ENCODE measurements at regions not wholly inside any gene's neighbourhood (a gene's known extent, or its start where the extent isn't known, plus 50 kb on each side); places are given as distances from the start of the nearest gene placed in this dataset.
"Not testable (repeated sequence)": the region's sequence is repeated elsewhere in the genome, so short reads cannot be mapped to it uniquely, and the experiment has no call there.

DNA sequence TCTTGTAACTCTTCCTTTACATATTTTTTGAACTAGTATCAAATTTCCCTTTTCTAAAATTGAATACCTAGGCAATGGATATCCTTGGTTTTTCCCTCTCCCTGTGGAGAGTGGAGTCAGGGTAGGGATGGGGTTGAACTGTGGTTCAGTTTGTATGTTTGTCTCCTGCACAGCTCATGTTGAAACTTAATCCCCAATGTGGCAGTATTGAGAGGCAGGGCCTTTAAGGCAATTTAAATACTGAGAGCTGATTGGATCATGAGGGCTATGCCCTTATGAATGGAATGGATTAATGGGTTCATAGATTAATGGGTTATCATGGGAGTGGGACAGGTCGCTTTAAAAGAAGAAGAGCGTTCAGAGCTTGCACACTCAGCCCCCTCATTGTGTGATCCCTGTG lies 127.2 kb upstream of the RGS6 start:
- no peak overlapping the region for H2AFZ ChIP-seq
- no peak for ATAC-seq
- Mint-ChIP-seq H3K9me3 (peaks cover under 1% of the 10 kb centered on the region; the same call in 2 of the 3 replicates), H3K4me3 (no peak overlapping the region), H3K4me1 (peaks cover 16% of the 10 kb centered on the region; the same call in 2 of the 3 replicates), H3K27me3 (ENCODE audit: insufficient read depth, low read depth, poor library complexity) (peaks cover 2% of the 10 kb centered on the region), H3K27ac (no peak overlapping the region), H3K36me3 (ENCODE audit: low read depth) (no peaks in the 10 kb centered on the region)
- TF ChIP-seq, protein P1, sequence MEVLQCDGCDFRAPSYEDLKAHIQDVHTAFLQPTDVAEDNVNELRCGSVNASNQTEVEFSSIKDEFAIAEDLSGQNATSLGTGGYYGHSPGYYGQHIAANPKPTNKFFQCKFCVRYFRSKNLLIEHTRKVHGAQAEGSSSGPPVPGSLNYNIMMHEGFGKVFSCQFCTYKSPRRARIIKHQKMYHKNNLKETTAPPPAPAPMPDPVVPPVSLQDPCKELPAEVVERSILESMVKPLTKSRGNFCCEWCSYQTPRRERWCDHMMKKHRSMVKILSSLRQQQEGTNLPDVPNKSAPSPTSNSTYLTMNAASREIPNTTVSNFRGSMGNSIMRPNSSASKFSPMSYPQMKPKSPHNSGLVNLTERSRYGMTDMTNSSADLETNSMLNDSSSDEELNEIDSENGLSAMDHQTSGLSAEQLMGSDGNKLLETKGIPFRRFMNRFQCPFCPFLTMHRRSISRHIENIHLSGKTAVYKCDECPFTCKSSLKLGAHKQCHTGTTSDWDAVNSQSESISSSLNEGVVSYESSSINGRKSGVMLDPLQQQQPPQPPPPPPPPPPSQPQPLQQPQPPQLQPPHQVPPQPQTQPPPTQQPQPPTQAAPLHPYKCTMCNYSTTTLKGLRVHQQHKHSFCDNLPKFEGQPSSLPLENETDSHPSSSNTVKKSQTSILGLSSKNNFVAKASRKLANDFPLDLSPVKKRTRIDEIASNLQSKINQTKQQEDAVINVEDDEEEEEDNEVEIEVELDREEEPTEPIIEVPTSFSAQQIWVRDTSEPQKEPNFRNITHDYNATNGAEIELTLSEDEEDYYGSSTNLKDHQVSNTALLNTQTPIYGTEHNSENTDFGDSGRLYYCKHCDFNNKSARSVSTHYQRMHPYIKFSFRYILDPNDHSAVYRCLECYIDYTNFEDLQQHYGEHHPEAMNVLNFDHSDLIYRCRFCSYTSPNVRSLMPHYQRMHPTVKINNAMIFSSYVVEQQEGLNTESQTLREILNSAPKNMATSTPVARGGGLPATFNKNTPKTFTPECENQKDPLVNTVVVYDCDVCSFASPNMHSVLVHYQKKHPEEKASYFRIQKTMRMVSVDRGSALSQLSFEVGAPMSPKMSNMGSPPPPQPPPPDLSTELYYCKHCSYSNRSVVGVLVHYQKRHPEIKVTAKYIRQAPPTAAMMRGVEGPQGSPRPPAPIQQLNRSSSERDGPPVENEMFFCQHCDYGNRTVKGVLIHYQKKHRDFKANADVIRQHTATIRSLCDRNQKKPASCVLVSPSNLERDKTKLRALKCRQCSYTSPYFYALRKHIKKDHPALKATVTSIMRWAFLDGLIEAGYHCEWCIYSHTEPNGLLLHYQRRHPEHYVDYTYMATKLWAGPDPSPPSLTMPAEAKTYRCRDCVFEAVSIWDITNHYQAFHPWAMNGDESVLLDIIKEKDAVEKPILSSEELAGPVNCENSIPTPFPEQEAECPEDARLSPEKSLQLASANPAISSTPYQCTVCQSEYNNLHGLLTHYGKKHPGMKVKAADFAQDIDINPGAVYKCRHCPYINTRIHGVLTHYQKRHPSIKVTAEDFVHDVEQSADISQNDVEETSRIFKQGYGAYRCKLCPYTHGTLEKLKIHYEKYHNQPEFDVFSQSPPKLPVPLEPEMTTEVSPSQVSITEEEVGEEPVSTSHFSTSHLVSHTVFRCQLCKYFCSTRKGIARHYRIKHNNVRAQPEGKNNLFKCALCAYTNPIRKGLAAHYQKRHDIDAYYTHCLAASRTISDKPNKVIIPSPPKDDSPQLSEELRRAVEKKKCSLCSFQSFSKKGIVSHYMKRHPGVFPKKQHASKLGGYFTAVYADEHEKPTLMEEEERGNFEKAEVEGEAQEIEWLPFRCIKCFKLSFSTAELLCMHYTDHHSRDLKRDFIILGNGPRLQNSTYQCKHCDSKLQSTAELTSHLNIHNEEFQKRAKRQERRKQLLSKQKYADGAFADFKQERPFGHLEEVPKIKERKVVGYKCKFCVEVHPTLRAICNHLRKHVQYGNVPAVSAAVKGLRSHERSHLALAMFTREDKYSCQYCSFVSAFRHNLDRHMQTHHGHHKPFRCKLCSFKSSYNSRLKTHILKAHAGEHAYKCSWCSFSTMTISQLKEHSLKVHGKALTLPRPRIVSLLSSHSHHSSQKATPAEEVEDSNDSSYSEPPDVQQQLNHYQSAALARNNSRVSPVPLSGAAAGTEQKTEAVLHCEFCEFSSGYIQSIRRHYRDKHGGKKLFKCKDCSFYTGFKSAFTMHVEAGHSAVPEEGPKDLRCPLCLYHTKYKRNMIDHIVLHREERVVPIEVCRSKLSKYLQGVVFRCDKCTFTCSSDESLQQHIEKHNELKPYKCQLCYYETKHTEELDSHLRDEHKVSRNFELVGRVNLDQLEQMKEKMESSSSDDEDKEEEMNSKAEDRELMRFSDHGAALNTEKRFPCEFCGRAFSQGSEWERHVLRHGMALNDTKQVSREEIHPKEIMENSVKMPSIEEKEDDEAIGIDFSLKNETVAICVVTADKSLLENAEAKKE (CRISPR knock-in tag; IDR thresholded peaks at IDR 0.05) = no peak
- no peak for TF ChIP-seq EZH2 (IDR thresholded peaks at IDR 0.05; ENCODE audit: low read depth, unreplicated experiment)
- TF ChIP-seq, protein P2, sequence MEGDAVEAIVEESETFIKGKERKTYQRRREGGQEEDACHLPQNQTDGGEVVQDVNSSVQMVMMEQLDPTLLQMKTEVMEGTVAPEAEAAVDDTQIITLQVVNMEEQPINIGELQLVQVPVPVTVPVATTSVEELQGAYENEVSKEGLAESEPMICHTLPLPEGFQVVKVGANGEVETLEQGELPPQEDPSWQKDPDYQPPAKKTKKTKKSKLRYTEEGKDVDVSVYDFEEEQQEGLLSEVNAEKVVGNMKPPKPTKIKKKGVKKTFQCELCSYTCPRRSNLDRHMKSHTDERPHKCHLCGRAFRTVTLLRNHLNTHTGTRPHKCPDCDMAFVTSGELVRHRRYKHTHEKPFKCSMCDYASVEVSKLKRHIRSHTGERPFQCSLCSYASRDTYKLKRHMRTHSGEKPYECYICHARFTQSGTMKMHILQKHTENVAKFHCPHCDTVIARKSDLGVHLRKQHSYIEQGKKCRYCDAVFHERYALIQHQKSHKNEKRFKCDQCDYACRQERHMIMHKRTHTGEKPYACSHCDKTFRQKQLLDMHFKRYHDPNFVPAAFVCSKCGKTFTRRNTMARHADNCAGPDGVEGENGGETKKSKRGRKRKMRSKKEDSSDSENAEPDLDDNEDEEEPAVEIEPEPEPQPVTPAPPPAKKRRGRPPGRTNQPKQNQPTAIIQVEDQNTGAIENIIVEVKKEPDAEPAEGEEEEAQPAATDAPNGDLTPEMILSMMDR (conservative IDR thresholded peaks at IDR 0.05; ENCODE audit: low read depth in 2 of 2) = no peak
- no peaks in the 10 kb centered on the region for H3K9me2 ChIP-seq (ENCODE audit: insufficient read depth)
- no peaks in the 10 kb centered on the region for H3K36me3 ChIP-seq (ENCODE audit: insufficient read depth)
- no peak for DNase-seq (ENCODE audit: low spot score)
- H3K79me2 ChIP-seq (replicated peaks; ENCODE audit: insufficient read depth) = no peaks in the 10 kb centered on the region
- H3K4me3 ChIP-seq = no peak overlapping the region
- H3F3A ChIP-seq (replicated peaks; ENCODE audit: low read depth) = no peaks in the 10 kb centered on the region
- H3K4me2 ChIP-seq = no peak overlapping the region
- no peaks in the 10 kb centered on the region for H4K20me1 ChIP-seq (replicated peaks; ENCODE audit: insufficient read depth)
- no peaks in the 10 kb centered on the region for H3K27me3 ChIP-seq (ENCODE audit: insufficient read depth)
- H3K4me1 ChIP-seq (ENCODE audit: insufficient read depth) = peaks cover 8% of the 10 kb centered on the region
- H3K27ac ChIP-seq (ENCODE audit: low read depth) = no peak overlapping the region

DNA sequence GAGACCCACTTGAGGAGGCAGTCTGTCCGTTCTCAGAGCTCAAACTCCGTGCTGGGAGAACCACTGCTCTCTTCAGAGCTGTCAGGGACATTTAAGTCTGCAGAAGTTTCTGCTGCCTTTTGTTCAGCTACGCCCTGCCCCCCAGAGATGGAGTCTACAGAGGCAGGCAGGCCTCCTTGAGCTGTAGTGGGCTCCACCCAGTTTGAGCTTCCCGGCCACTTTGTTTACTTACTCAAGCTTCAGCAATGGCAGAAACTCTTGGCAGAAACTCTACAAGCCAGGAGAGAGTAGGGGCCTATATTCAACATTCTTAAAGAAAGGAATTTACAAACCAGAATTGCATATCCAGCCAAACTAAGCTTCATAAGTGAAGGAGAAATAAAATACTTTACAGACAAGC lies 125.2 kb upstream of the RGS6 start:
- H3K4me1 Mint-ChIP-seq = peaks cover 16% of the 10 kb centered on the region; the same call in 2 of the 3 replicates

DNA sequence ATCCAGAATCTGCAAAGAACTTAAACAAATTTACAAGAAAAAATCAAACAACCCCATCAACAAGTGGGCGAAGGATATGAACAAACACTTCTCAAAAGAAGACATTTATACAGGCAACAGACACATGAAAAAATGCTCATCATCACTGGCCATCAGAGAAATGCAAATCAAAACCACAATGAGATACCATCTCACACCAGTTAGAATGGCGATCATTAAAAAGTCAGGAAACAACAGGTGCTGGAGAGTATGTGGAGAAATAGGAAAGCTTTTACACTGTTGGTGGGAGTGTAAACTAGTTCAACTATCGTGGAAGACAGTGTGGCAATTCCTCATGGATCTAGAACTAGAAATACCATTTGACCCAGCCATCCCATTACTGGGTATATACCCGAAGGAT lies 121.4 kb upstream of the RGS6 start:
- not testable (repeated sequence) for DNase-seq (ENCODE audit: low spot score); H3K36me3 ChIP-seq (ENCODE audit: insufficient read depth); H3K36me3 Mint-ChIP-seq (ENCODE audit: low read depth); H3K4me1 Mint-ChIP-seq; H4K20me1 ChIP-seq (replicated peaks; ENCODE audit: insufficient read depth); ATAC-seq; H2AFZ ChIP-seq; H3K27me3 ChIP-seq (ENCODE audit: insufficient read depth); H3F3A ChIP-seq (replicated peaks; ENCODE audit: low read depth); H3K27ac Mint-ChIP-seq; H3K4me1 ChIP-seq (ENCODE audit: insufficient read depth); H3K4me2 ChIP-seq; H3K4me3 Mint-ChIP-seq; H3K9me3 Mint-ChIP-seq; H3K9me2 ChIP-seq (ENCODE audit: insufficient read depth); H3K79me2 ChIP-seq (replicated peaks; ENCODE audit: insufficient read depth); H3K27me3 Mint-ChIP-seq (ENCODE audit: insufficient read depth, low read depth, poor library complexity); H3K4me3 ChIP-seq; H3K27ac ChIP-seq (ENCODE audit: low read depth)

More for the DNA sequence above, 125.2 kb upstream of the RGS6 start:
- not testable (repeated sequence) for H3K36me3 ChIP-seq (ENCODE audit: insufficient read depth); H3K27me3 Mint-ChIP-seq (ENCODE audit: insufficient read depth, low read depth, poor library complexity); H3F3A ChIP-seq (replicated peaks; ENCODE audit: low read depth); H3K27ac Mint-ChIP-seq; H3K27ac ChIP-seq (ENCODE audit: low read depth); H3K4me1 ChIP-seq (ENCODE audit: insufficient read depth); H3K4me2 ChIP-seq; H3K4me3 Mint-ChIP-seq; H3K27me3 ChIP-seq (ENCODE audit: insufficient read depth); H3K9me3 Mint-ChIP-seq; H4K20me1 ChIP-seq (replicated peaks; ENCODE audit: insufficient read depth); ATAC-seq; H3K4me3 ChIP-seq; H3K79me2 ChIP-seq (replicated peaks; ENCODE audit: insufficient read depth); H3K36me3 Mint-ChIP-seq (ENCODE audit: low read depth); DNase-seq (ENCODE audit: low spot score); H3K9me2 ChIP-seq (ENCODE audit: insufficient read depth)
- H2AFZ ChIP-seq = peak overlapping the region; percentile 86

Data from GM23338 (cell line).